Urinary bladder (tissue), 3 donors: ENCODE measurements at regions not wholly inside any gene's neighbourhood (a gene's known extent, or its start where the extent isn't known, plus 50 kb on each side); places are given as distances from the start of the nearest gene placed in this dataset.
"Not testable (repeated sequence)": the region's sequence is repeated elsewhere in the genome, so short reads cannot be mapped to it uniquely, and the experiment has no call there.

ENCODE experiments used
- DNase-seq: peaks from one replicate; pipeline ENCODE4 v3.0.0-alpha.2; 2015; ENCODE audit errors: extremely low spot score
- H3K27ac ChIP-seq: one replicate; pipeline ENCODE4 v1.5.1; 2013; ENCODE audit warnings: low read depth, mild to moderate bottlenecking, moderate library complexity
- H3K36me3 ChIP-seq: one replicate; pipeline ENCODE4 v1.6.1; 2013; ENCODE audit warnings: mild to moderate bottlenecking, moderate library complexity; ENCODE audit not compliant: insufficient read depth
- H3K4me1 ChIP-seq: one replicate; pipeline ENCODE4 v1.6.1; 2013; ENCODE audit warnings: mild to moderate bottlenecking, moderate library complexity; ENCODE audit not compliant: insufficient read depth
- H3K4me3 ChIP-seq: one replicate; pipeline ENCODE4 v1.5.1; 2013; ENCODE audit warnings: low read depth, low read length
- WGBS: extraction: QIAGEN DNeasy Blood & Tissue Kit; methylation state at CpG from one replicate; pipeline ENCODE4 v1.1.7; 2013; 5-methylcytosine and 5-hydroxymethylcytosine counted together
- donor health status: healthy with polysubstance abuse.
- donor health status: healthy.

- H3K4me1 ChIP-seq: no peaks in the 10 kb centered on the region
- no peaks in the 10 kb centered on the region for H3K36me3 ChIP-seq
- WGBS: 94% methylated on average over 2 of the region's 2 CpGs
- DNase-seq: no peak
- no peak overlapping the region for H3K4me3 ChIP-seq
- no peak overlapping the region for H3K27ac ChIP-seq
These were observed 180.2 kb upstream of the CBLB start for GRCh38 chr3:106048946-106049481.

GRCh38 chr3:106049821-106050220 lies 181.0 kb upstream of the CBLB start:
- no peaks in the 10 kb centered on the region for H3K4me1 ChIP-seq
- H3K36me3 ChIP-seq: no peaks in the 10 kb centered on the region
- no peak overlapping the region for H3K4me3 ChIP-seq
- no peak for DNase-seq
- no peak overlapping the region for H3K27ac ChIP-seq

- no peak for DNase-seq
- WGBS: 85% methylated on average over 3 of the region's 3 CpGs
- no peaks in the 10 kb centered on the region for H3K36me3 ChIP-seq
- H3K27ac ChIP-seq: no peak overlapping the region
- no peaks in the 10 kb centered on the region for H3K4me1 ChIP-seq
- no peak overlapping the region for H3K4me3 ChIP-seq
These were observed 188.1 kb upstream of the CBLB start for GRCh38 chr3:106056931-106057330.

GRCh38 chr3:106058475-106058874 lies 189.7 kb upstream of the CBLB start:
- Histone ChIP-seq H3K4me1 (no peaks in the 10 kb centered on the region), H3K27ac (no peak overlapping the region)
- WGBS: 77% methylated on average over 2 of the region's 2 CpGs

GRCh38 chr3:106059953-106060517 lies 191.2 kb upstream of the CBLB start:
- Histone ChIP-seq H3K4me1 (no peaks in the 10 kb centered on the region), H3K36me3 (no peaks in the 10 kb centered on the region), H3K27ac (no peak overlapping the region), H3K4me3 (no peak overlapping the region)
- WGBS: 38% methylated on average over 2 of the region's 2 CpGs
- no peak for DNase-seq

More at GRCh38 chr3:106058475-106058874, 189.7 kb upstream of the CBLB start:
- Histone ChIP-seq H3K36me3 (no peaks in the 10 kb centered on the region), H3K4me3 (no peak overlapping the region)
- DNase-seq: no peak

- no peak overlapping the region for H3K4me3 ChIP-seq
- WGBS: 96% methylated on average over 3 of the region's 3 CpGs
- H3K4me1 ChIP-seq: no peaks in the 10 kb centered on the region
- no peak overlapping the region for H3K27ac ChIP-seq
- no peak for DNase-seq
- H3K36me3 ChIP-seq: no peaks in the 10 kb centered on the region
These were observed 195.1 kb upstream of the CBLB start for GRCh38 chr3:106063909-106064308.

- DNase-seq: no peak
- Histone ChIP-seq H3K4me1 (no peaks in the 10 kb centered on the region), H3K27ac (no peak overlapping the region), H3K4me3 (no peak overlapping the region), H3K36me3 (no peaks in the 10 kb centered on the region)
These were observed 197.0 kb upstream of the CBLB start for GRCh38 chr3:106065831-106066230.

GRCh38 chr3:106067711-106068110 lies 198.9 kb upstream of the CBLB start:
- DNase-seq: no peak
- Histone ChIP-seq H3K4me1 (no peaks in the 10 kb centered on the region), H3K36me3 (no peaks in the 10 kb centered on the region), H3K27ac (no peak overlapping the region), H3K4me3 (no peak overlapping the region)
- 93% methylated on average over 3 of the region's 3 CpGs for WGBS

- H3K36me3 ChIP-seq: no peaks in the 10 kb centered on the region
- no peak overlapping the region for H3K4me3 ChIP-seq
- DNase-seq: no peak
- H3K27ac ChIP-seq: no peak overlapping the region
- 50% methylated on average over 1 of the region's 1 CpG for WGBS
- H3K4me1 ChIP-seq: no peaks in the 10 kb centered on the region
These were observed 199.6 kb upstream of the CBLB start for GRCh38 chr3:106068381-106068780.

GRCh38 chr3:106068795-106069194 lies 200.0 kb upstream of the CBLB start:
- DNase-seq: no peak
- Histone ChIP-seq H3K27ac (no peak overlapping the region), H3K36me3 (no peaks in the 10 kb centered on the region), H3K4me3 (no peak overlapping the region), H3K4me1 (no peaks in the 10 kb centered on the region)
- 67% methylated on average over 2 of the region's 2 CpGs for WGBS

GRCh38 chr3:106070187-106070586 lies 201.4 kb upstream of the CBLB start:
- 85% methylated on average over 3 of the region's 3 CpGs for WGBS
- no peak overlapping the region for H3K27ac ChIP-seq
- no peak overlapping the region for H3K4me3 ChIP-seq

GRCh38 chr3:106071306-106071705 lies 202.5 kb upstream of the CBLB start:
- Histone ChIP-seq H3K4me1 (no peaks in the 10 kb centered on the region), H3K4me3 (no peak overlapping the region), H3K36me3 (no peaks in the 10 kb centered on the region), H3K27ac (no peak overlapping the region)
- WGBS: 80% methylated on average over 4 of the region's 4 CpGs
- DNase-seq: no peak

More at GRCh38 chr3:106070187-106070586, 201.4 kb upstream of the CBLB start:
- no peaks in the 10 kb centered on the region for H3K4me1 ChIP-seq
- no peak for DNase-seq
- H3K36me3 ChIP-seq: no peaks in the 10 kb centered on the region

- WGBS: 96% methylated on average over 3 of the region's 5 CpGs
- DNase-seq, H3K4me1 ChIP-seq: not testable (repeated sequence)
These were observed 203.8 kb upstream of the CBLB start for GRCh38 chr3:106072596-106072995.

GRCh38 chr3:106073806-106074205 lies 205.0 kb upstream of the CBLB start:
- not testable (repeated sequence) for H3K4me3 ChIP-seq, H3K27ac ChIP-seq, H3K36me3 ChIP-seq, H3K4me1 ChIP-seq, DNase-seq
- 94% methylated on average over 19 of the region's 31 CpGs for WGBS

More at GRCh38 chr3:106072596-106072995, 203.8 kb upstream of the CBLB start:
- not testable (repeated sequence) for H3K27ac ChIP-seq, H3K36me3 ChIP-seq, H3K4me3 ChIP-seq

- H3K27ac ChIP-seq, H3K4me1 ChIP-seq, H3K4me3 ChIP-seq, H3K36me3 ChIP-seq, DNase-seq: not testable (repeated sequence)
- over 99% methylated on average over 2 of the region's 5 CpGs for WGBS
These were observed 206.9 kb upstream of the CBLB start for GRCh38 chr3:106075731-106076130.
